ENCODE measurements at regions not wholly inside any gene's neighbourhood (a gene's known extent, or its start where the extent isn't known, plus 50 kb on each side); places are given as distances from the start of the nearest gene placed in this dataset.

DNA sequence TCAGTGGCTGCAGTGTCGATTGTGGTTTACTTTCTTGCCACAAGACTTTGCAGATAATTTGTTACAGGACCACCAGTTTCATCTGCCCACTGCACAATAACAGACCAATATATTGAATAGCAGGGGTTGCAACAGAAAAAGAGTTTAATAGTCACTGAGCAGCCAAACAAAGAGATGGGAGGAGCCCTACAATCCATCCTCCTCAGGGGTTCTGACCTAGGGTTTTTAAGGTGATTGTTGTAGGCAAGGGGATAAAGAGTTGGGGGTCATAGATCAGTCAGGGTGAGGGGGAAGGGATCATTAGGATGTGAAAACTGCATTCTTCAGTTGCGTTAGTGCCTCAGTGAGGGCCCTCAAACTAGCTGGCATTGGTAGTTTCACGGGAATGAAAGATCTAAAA is 110.7 kb upstream of the OLFM3 start:
- no peaks in the 10 kb centered on the region for H3K79me2 ChIP-seq (ENCODE audit: insufficient read depth, low read depth)

GRCh38 chr1:102105931-102106550 is 109.3 kb upstream of the OLFM3 start:
- H2AFZ ChIP-seq (ENCODE audit: low read depth), result no peak overlapping the region
- H4K20me1 ChIP-seq (ENCODE audit: insufficient read depth), result no peaks in the 10 kb centered on the region
- TF ChIP-seq, protein P1, sequence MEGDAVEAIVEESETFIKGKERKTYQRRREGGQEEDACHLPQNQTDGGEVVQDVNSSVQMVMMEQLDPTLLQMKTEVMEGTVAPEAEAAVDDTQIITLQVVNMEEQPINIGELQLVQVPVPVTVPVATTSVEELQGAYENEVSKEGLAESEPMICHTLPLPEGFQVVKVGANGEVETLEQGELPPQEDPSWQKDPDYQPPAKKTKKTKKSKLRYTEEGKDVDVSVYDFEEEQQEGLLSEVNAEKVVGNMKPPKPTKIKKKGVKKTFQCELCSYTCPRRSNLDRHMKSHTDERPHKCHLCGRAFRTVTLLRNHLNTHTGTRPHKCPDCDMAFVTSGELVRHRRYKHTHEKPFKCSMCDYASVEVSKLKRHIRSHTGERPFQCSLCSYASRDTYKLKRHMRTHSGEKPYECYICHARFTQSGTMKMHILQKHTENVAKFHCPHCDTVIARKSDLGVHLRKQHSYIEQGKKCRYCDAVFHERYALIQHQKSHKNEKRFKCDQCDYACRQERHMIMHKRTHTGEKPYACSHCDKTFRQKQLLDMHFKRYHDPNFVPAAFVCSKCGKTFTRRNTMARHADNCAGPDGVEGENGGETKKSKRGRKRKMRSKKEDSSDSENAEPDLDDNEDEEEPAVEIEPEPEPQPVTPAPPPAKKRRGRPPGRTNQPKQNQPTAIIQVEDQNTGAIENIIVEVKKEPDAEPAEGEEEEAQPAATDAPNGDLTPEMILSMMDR (conservative IDR thresholded peaks at IDR 0.05; ENCODE audit: low read depth, low read length), result no peak
- H3K9ac ChIP-seq, result no peak overlapping the region
- H3K4me3 ChIP-seq (IDR thresholded peaks at IDR 0.05; ENCODE audit: insufficient read depth, low read depth, low read length), result no peak overlapping the region
- no peaks in the 10 kb centered on the region for H3K4me1 ChIP-seq (ENCODE audit: low read depth, poor library complexity, severe bottlenecking)
- no peak overlapping the region for H3K27ac ChIP-seq
- no peaks in the 10 kb centered on the region for H3K79me2 ChIP-seq (ENCODE audit: insufficient read depth, low read depth)
- H3K4me2 ChIP-seq, result no peak overlapping the region
- H3K27me3 ChIP-seq (ENCODE audit: insufficient read depth, low read depth), result no peaks in the 10 kb centered on the region
- H3K36me3 ChIP-seq (ENCODE audit: insufficient read depth), result no peaks in the 10 kb centered on the region

More for the DNA sequence above, 110.7 kb upstream of the OLFM3 start:
- H3K4me2 ChIP-seq, result no peak overlapping the region
- no peak overlapping the region for H3K4me3 ChIP-seq (IDR thresholded peaks at IDR 0.05; ENCODE audit: insufficient read depth, low read depth, low read length)
- no peak overlapping the region for H3K9ac ChIP-seq
- TF ChIP-seq, protein P1 (conservative IDR thresholded peaks at IDR 0.05; ENCODE audit: low read depth, low read length), result no peak
- no peak overlapping the region for H3K27ac ChIP-seq
- no peaks in the 10 kb centered on the region for H3K27me3 ChIP-seq (ENCODE audit: insufficient read depth, low read depth)
- H2AFZ ChIP-seq (ENCODE audit: low read depth), result no peak overlapping the region
- no peaks in the 10 kb centered on the region for H3K4me1 ChIP-seq (ENCODE audit: low read depth, poor library complexity, severe bottlenecking)
- no peaks in the 10 kb centered on the region for H4K20me1 ChIP-seq (ENCODE audit: insufficient read depth)
- H3K36me3 ChIP-seq (ENCODE audit: insufficient read depth), result no peaks in the 10 kb centered on the region

GRCh38 chr1:102103646-102104045 is 106.9 kb upstream of the OLFM3 start:
- Histone ChIP-seq H3K4me2 (no peak overlapping the region), H3K4me3 (IDR thresholded peaks at IDR 0.05; ENCODE audit: insufficient read depth, low read depth, low read length) (no peak overlapping the region), H3K36me3 (ENCODE audit: insufficient read depth) (no peaks in the 10 kb centered on the region), H2AFZ (ENCODE audit: low read depth) (no peak overlapping the region), H3K9ac (no peak overlapping the region), H3K27ac (no peak overlapping the region), H3K79me2 (ENCODE audit: insufficient read depth, low read depth) (no peaks in the 10 kb centered on the region), H4K20me1 (ENCODE audit: insufficient read depth) (no peaks in the 10 kb centered on the region), H3K4me1 (ENCODE audit: low read depth, poor library complexity, severe bottlenecking) (no peaks in the 10 kb centered on the region), H3K27me3 (ENCODE audit: insufficient read depth, low read depth) (no peaks in the 10 kb centered on the region)
- TF ChIP-seq, protein P1 (conservative IDR thresholded peaks at IDR 0.05; ENCODE audit: low read depth, low read length), result no peak

DNA sequence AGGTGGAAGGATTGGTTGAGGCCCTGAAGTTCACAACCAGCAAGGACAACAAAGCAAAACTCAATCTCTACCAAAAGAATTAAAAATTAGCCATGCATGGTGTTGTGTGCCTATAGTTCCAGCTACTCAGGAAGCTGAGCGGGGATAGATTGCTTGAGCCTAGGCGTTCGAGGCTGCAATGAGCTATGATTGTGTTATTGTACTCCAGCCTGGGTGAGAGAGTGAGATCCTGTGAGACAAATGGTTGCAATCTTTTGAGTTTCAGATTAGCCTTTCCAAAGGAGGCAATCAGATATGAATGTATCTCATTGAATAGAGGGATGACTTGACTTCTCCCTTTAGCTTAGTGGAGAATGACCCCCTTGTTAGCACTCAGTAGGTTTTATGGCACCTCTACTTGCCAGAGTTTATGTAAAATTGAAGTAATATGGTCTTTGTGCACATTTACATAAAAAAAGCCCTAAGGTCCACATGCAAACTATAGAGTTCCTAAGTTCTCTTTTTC is 105.6 kb upstream of the OLFM3 start:
- Histone ChIP-seq H3K36me3 (ENCODE audit: insufficient read depth) (no peaks in the 10 kb centered on the region), H3K4me1 (ENCODE audit: low read depth, poor library complexity, severe bottlenecking) (no peaks in the 10 kb centered on the region), H2AFZ (ENCODE audit: low read depth) (no peak overlapping the region), H4K20me1 (ENCODE audit: insufficient read depth) (no peaks in the 10 kb centered on the region), H3K9ac (no peak overlapping the region), H3K79me2 (ENCODE audit: insufficient read depth, low read depth) (no peaks in the 10 kb centered on the region), H3K27me3 (ENCODE audit: insufficient read depth, low read depth) (no peaks in the 10 kb centered on the region), H3K4me2 (no peak overlapping the region), H3K27ac (no peak overlapping the region), H3K4me3 (IDR thresholded peaks at IDR 0.05; ENCODE audit: insufficient read depth, low read depth, low read length) (no peak overlapping the region)
- TF ChIP-seq, protein P1 (conservative IDR thresholded peaks at IDR 0.05; ENCODE audit: low read depth, low read length), result no peak

All from KMS-11 (cell line).